Gastrocnemius medialis (tissue), 4 donors: ENCODE measurements at regions not wholly inside any gene's neighbourhood (a gene's known extent, or its start where the extent isn't known, plus 50 kb on each side); places are given as distances from the start of the nearest gene placed in this dataset.

Experiments used
- POLR2A ChIP-seq, 2 donors: fragments of 450-650 bp; IDR thresholded peaks; one replicate each; pipeline ENCODE4 v1.6.1; 2017; ENCODE audit warnings: antibody characterized with exemption in 2 of 2, mild to moderate bottlenecking in 2 of 2, moderate library complexity in 2 of 2
- TF ChIP-seq, protein P1 (sequence below), 5 experiments: fragments of 450-650 bp in 3 of 5; fragments of 200-600 bp in 2 of 5; sonication (generic) in 2 of 5; IDR thresholded peaks in 4 of 5; conservative IDR thresholded peaks in 1 of 5; 1 replicate in 4 of 5; 2 replicates in 1 of 5; pipeline ENCODE4 v1.5.1; 2016 to 2019; ENCODE audit warnings: antibody characterized with exemption in 5 of 5, mild to moderate bottlenecking in 3 of 5, moderate library complexity in 3 of 5

- TF ChIP-seq, protein P1, sequence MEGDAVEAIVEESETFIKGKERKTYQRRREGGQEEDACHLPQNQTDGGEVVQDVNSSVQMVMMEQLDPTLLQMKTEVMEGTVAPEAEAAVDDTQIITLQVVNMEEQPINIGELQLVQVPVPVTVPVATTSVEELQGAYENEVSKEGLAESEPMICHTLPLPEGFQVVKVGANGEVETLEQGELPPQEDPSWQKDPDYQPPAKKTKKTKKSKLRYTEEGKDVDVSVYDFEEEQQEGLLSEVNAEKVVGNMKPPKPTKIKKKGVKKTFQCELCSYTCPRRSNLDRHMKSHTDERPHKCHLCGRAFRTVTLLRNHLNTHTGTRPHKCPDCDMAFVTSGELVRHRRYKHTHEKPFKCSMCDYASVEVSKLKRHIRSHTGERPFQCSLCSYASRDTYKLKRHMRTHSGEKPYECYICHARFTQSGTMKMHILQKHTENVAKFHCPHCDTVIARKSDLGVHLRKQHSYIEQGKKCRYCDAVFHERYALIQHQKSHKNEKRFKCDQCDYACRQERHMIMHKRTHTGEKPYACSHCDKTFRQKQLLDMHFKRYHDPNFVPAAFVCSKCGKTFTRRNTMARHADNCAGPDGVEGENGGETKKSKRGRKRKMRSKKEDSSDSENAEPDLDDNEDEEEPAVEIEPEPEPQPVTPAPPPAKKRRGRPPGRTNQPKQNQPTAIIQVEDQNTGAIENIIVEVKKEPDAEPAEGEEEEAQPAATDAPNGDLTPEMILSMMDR (IDR thresholded peaks at IDR 0.05 in 4 of 5, conservative IDR thresholded peaks at IDR 0.05 in 1 of 5), result no peak
- no peak for TF ChIP-seq POLR2A (IDR thresholded peaks at IDR 0.05)
These were observed 54.0 kb upstream of the EGLN3 start for GRCh38 chr14:34004881-34005280.
